Stimulated activated CD8-positive, alpha-beta memory T cell treated with anti-CD3 and anti-CD28 coated beads, Interleukin-12 subunit alpha, Interleukin-12 subunit beta, amount 100 ng/mL, for 24 hours (primary cell): ENCODE measurements at regions not wholly inside any gene's neighbourhood (a gene's known extent, or its start where the extent isn't known, plus 50 kb on each side); places are given as distances from the start of the nearest gene placed in this dataset.

Experiments used
- DNase-seq: peaks from one replicate; pipeline ENCODE4 v3.0.0-alpha.2; 2020; ENCODE audit errors: extremely low read depth

DNA sequence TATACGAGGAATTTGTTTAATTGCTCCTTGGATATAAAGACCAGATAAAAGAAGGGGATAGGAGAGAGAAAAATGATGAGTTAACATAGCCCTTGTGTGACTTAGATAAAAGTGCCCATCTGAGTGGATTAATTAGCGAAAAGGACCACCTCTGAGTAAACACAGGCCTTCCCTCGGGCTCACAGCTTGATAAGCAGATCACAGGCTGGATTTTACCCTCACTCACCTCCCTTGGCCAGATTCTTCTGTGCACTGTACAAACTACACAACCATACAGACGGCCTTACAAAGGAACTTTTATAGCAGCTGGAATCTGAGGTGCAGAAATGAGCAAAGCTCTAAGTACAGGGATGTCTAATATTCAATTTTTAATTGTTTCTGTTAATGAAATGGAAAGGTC lies 112.4 kb upstream of the STT3B start:
- DNase-seq = no peak

- no peak for DNase-seq
Measured at GRCh38 chr3:31421314-31422048, 111.2 kb upstream of the STT3B start.

- no peak for DNase-seq
Measured at GRCh38 chr3:31422237-31422636, 110.5 kb upstream of the STT3B start.

- DNase-seq = no peak
Measured at GRCh38 chr3:31423482-31423881, 109.2 kb upstream of the STT3B start.

- no peak for DNase-seq
Measured at GRCh38 chr3:31425401-31425800, 107.3 kb upstream of the STT3B start.

- no peak for DNase-seq
Measured at GRCh38 chr3:31427623-31428022, 105.1 kb upstream of the STT3B start.

- DNase-seq = no peak
Measured at GRCh38 chr3:31431321-31431720, 101.4 kb upstream of the STT3B start.

DNA sequence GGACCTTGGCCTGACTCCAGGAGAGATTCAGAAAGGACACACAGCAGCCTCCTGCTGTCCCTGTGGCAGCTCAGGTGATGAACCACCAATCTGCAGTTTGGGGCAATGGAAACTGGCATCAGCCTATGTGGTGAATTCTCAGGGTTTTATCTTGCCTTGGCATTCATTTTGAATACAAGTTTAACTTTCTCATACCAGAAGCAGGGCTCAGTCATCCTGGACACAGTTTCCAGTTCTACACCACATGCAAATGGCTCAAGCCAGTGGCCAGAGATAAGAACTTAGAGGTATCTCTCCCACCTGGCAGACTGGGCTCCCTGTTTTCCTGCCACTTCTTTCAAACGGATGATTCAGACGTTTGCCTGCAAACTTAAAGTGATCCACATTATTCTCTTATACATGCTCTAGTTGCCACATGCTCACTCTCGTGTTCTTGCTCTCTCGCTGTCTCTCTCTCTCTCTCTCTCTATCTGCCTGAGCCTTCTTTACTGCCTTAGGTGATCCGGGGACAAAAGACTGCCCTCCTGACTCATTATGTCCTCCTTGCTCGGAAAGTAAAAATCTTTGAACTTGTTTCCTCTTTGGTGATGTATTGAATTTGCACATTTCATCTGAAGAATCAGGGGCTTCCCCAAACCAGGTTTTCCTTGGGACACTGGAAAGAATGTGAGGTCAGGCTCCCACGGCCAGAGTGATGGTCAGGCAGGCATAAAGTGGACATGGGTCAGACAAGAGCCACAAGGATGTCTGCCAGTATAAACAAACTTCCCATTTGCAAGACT lies 99.6 kb upstream of the STT3B start:
- no peak for DNase-seq

DNA sequence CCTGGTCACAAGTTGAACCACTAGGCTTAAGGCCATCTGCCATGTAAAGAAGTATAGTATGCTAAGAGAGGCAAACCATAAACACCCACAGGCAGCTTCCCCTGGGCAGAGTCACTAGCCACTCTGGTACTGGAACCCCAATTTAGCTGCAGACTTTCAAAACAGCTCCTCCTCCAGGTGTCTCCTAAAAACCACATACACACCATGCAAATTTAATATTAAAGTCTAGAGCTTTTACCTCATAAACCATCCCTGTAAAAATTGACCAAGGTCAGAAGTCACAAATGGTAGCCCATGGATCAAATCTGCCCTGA lies 99.1 kb upstream of the STT3B start:
- DNase-seq = no peak

- no peak for DNase-seq
Measured at GRCh38 chr3:31434819-31435218, 97.9 kb upstream of the STT3B start.

- no peak for DNase-seq
Measured at GRCh38 chr3:31436830-31437229, 95.9 kb upstream of the STT3B start.

DNA sequence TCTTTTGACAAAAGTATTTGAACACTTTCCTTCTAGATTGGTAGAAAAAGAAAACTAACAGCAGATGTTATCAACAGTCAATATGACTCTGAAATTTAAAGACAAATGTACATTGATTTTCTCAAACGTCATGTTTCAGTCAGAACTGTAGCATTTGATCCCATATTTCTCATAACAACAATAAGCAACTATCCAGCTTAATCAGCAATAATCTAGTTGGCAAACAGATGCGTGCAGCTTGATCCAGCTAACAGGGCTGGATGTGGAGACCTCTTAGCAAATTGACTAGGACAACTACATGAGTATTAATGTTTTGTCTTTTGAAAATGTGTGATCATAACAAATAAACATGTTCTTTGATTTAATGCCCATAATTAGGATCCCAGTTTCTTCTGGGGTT lies 94.0 kb upstream of the STT3B start:
- DNase-seq = no peak

- DNase-seq = no peak
Measured at GRCh38 chr3:31439890-31440750, 92.6 kb upstream of the STT3B start.

DNA sequence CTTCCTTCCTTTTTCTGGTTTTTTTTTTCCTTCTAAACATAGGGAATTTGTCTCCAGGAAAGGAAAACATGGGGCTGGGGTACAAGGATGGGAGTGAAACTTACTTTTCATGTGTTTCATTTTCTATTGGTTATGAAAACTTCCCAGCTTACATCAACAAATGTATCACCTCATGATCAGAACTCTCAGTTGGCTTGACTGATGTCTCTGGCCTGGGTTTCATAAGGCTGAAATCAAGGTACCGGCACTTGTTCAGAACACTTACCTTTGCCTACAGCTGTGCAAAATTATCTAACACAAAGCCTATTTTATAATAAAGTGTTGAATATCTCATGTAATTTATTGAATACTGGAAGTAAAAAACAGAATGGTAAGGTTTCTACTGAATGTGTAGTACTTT lies 91.8 kb upstream of the STT3B start:
- no peak for DNase-seq

- no peak for DNase-seq
Measured at GRCh38 chr3:31442755-31443154, 90.0 kb upstream of the STT3B start.

DNA sequence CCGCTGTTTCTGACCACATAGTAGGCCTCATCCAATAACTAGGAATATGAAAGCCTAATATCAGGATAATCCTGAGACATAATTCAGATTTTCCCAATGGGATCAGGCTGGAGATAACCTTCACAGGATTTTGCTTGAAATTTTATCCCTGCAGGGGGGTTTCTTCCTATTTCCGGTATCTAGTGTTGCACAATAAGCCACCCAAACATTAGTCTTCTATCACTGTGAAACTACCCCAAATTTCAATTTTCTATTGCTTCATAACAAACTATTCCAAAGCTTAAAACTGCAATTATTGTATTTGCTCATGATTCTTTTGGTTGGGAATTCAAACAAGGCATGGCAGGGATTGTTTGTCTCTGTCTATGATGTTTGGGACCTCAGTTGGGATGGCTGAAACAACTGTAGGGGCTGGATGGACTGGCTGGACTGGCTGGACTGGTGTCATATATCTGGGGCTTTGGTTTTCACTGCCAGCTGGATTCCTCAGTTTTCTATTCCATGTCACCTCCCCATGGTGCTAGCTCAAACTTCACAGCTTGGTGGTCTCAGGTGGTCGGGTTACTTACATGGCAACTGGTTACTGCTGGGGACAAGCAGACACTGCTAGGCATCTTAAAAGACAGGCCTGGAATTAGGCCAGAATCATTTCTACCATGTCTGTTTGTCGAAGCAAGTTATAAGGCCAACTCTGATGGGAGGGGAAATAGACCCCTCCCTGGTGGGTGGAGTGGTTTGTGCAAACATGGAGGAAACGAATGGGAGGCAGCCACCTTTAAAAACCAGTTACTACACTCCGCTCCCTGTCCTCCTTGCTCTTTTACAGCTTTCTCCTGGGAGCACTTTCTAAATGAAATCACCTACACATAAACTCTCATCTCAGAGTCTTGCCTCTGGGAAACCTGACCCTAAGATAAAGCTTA lies 88.2 kb upstream of the STT3B start:
- DNase-seq = no peak

GRCh38 chr3:31445701-31446100 lies 87.0 kb upstream of the STT3B start:
- no peak for DNase-seq

DNA sequence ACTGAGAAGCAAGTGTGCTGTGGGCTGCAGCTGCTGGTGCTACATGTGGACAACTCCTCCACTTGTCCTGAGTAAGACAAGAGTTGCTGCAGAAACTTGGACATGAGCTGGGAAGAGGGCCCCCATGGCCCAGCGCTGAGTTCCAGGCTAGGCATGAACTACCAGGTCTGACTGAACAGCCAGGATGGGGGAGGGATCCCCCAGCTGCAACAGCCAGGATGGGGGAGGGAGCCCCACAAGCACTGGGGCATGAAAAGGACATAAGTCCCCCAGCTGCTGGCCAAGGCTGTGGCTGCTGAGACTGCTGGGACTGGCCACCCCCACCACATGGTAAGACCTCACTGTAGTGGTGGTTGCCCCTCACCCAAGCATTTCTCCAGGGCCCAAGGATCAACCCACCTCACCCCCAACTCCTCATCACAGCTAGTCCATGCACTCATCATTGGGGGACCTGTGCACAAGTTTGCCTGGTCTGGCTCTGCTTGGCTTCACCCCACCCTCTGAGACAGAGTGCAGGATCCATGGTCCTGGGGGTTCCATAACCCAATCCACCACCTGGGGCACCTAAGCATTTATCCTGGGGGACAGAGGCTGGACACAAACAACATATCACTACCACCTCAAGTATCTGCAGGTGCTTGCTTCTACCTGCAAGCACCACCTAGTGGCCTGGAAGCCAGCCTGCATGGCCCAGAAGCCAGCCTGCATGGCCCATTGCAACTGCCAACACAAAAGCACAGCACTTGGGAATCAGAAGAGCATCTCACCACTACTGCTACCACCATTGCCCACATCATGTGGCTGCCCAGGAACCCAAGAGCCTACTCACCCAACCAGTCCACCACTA lies 84.5 kb upstream of the STT3B start:
- DNase-seq = no peak

GRCh38 chr3:31448882-31449243 lies 83.9 kb upstream of the STT3B start:
- DNase-seq = no peak

DNA sequence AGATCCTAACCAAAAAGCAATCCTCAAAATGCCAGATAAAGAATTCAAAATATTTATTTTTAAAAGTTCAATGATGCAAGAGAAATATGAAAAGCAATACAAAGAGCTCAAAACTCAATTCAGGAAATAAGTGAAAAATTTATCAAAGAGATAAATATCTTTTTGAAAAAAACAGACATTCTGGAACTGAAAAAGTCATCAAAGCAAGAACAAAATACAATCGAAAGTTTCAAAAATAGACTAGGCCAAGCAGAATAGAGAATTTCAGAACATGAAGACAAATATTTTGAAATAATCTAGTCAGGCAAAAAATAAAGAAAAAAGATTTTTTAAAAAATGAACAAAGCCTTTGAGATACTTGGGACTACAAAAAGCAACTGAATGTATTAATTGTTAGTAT lies 83.4 kb upstream of the STT3B start:
- DNase-seq = no peak

GRCh38 chr3:31450345-31450744 lies 82.4 kb upstream of the STT3B start:
- DNase-seq = no peak
